Thyroid gland (tissue), 4 donors: ENCODE measurements at regions not wholly inside any gene's neighbourhood (a gene's known extent, or its start where the extent isn't known, plus 50 kb on each side); places are given as distances from the start of the nearest gene placed in this dataset.

Source experiments
- DNase-seq, 2 donors: peaks; one replicate each; pipeline ENCODE4 v3.0.0-alpha.2; 2019
- H3K27ac ChIP-seq, 3 donors: fragments of 200-600 bp; sonication (generic); 1 replicate in 2 of 3; 2 replicates in 1 of 3; pipeline ENCODE4 v1.5.1; 2016 to 2019; ENCODE audit warnings: mild to moderate bottlenecking in 1 of 3, moderate library complexity in 1 of 3
- H3K27me3 ChIP-seq: fragments of 200-600 bp; sonication (generic); one replicate; pipeline ENCODE4 v1.5.1; 2019
- H3K36me3 ChIP-seq, 2 donors: fragments of 200-600 bp; sonication (generic); one replicate each; pipeline ENCODE4 v1.5.1; 2016 to 2019
- H3K4me1 ChIP-seq, 2 donors: fragments of 200-600 bp; sonication (generic); one replicate each; pipeline ENCODE4 v1.5.1; 2017 to 2019
- H3K4me3 ChIP-seq, 3 donors: fragments of 200-600 bp; sonication (generic); replicated peaks in 1 of 3; 1 replicate in 2 of 3; 2 replicates in 1 of 3; pipeline ENCODE4 v1.5.1; 2016; ENCODE audit warnings: mild to moderate bottlenecking in 1 of 3
- H3K9me3 ChIP-seq: fragments of 200-600 bp; sonication (generic); one replicate; pipeline ENCODE4 v1.5.1; 2017
- CTCF ChIP-seq, 6 experiments: fragments of 200-600 bp in 3 of 6; fragments of 450-650 bp in 3 of 6; sonication (generic) in 3 of 6; IDR thresholded peaks; one replicate each; pipeline ENCODE4 v1.5.1; 2016 to 2019; ENCODE audit warnings: antibody characterized with exemption in 6 of 6, mild to moderate bottlenecking in 2 of 6, inconsistent platforms in 1 of 6, moderate library complexity in 1 of 6
- POLR2A ChIP-seq, 2 donors: fragments of 450-650 bp; IDR thresholded peaks; one replicate each; pipeline ENCODE4 v1.6.1; 2017; ENCODE audit warnings: antibody characterized with exemption in 2 of 2, mild to moderate bottlenecking in 2 of 2, moderate library complexity in 1 of 2
- WGBS, 2 donors: methylation state at CpG; one replicate each; pipeline ENCODE4 v1.1.5; 2017; 5-methylcytosine and 5-hydroxymethylcytosine counted together
- intact Hi-C: fragments of 100-400 bp; cut with DNase I; formaldehyde crosslinking; loops from one replicate; pipeline ENCODE4 v1.15.1; 2023

- no peak for TF ChIP-seq CTCF (IDR thresholded peaks at IDR 0.05)
- TF ChIP-seq POLR2A (IDR thresholded peaks at IDR 0.05) = no peak
Observed at GRCh38 chr1:10852998-10853520, 56.6 kb upstream of the CASZ1 start.

GRCh38 chr1:10853701-10854100 is 57.3 kb upstream of the CASZ1 start:
- Histone ChIP-seq H3K9me3 (no peaks in the 10 kb centered on the region), H3K4me1 (no peaks in the 10 kb centered on the region), H3K4me3 (no peak overlapping the region), H3K27ac (no peak overlapping the region), H3K36me3 (no peaks in the 10 kb centered on the region), H3K27me3 (no peaks in the 10 kb centered on the region)
- 87 to 94% methylated on average over 2 of the region's 2 CpGs for WGBS, 2 donors
- intact Hi-C loops = no loop called here
- DNase-seq = no peak
- TF ChIP-seq POLR2A (IDR thresholded peaks at IDR 0.05) (no peak), CTCF (IDR thresholded peaks at IDR 0.05) (no peak)

More at GRCh38 chr1:10852998-10853520, 56.6 kb upstream of the CASZ1 start:
- 82 to 90% methylated on average over 6 of the region's 6 CpGs for WGBS, 2 donors
- no peak overlapping the region for H3K27ac ChIP-seq
- H3K9me3 ChIP-seq = no peaks in the 10 kb centered on the region
- H3K4me3 ChIP-seq = no peak overlapping the region
- intact Hi-C loops = no loop called here
- no peaks in the 10 kb centered on the region for H3K27me3 ChIP-seq
- DNase-seq = no peak
- H3K4me1 ChIP-seq = no peaks in the 10 kb centered on the region
- H3K36me3 ChIP-seq = no peaks in the 10 kb centered on the region

- Histone ChIP-seq H3K9me3 (no peaks in the 10 kb centered on the region), H3K4me1 (no peaks in the 10 kb centered on the region), H3K36me3 (no peaks in the 10 kb centered on the region), H3K27me3 (no peaks in the 10 kb centered on the region), H3K27ac (no peak overlapping the region), H3K4me3 (no peak overlapping the region)
- WGBS, 2 donors = 91 to 96% methylated on average over 10 of the region's 10 CpGs
- no peak for DNase-seq
- intact Hi-C loops = no loop called here
- TF ChIP-seq POLR2A (IDR thresholded peaks at IDR 0.05) = no peak
- no peak for TF ChIP-seq CTCF (IDR thresholded peaks at IDR 0.05)
Observed at GRCh38 chr1:10854856-10855459, 58.5 kb upstream of the CASZ1 start.

- intact Hi-C loops = no loop called here
- Histone ChIP-seq H3K4me1 (peaks cover 0 to 5% of the 10 kb centered on the region in 2 donors), H3K27ac (no peak overlapping the region), H3K36me3 (no peaks in the 10 kb centered on the region), H3K4me3 (no peak overlapping the region), H3K9me3 (no peaks in the 10 kb centered on the region), H3K27me3 (no peaks in the 10 kb centered on the region)
- no peak for DNase-seq
- WGBS, 2 donors = 82 to 86% methylated on average over 13 to 15 of the region's 16 CpGs
- TF ChIP-seq POLR2A (IDR thresholded peaks at IDR 0.05) (no peak), CTCF (IDR thresholded peaks at IDR 0.05) (no peak)
Observed at GRCh38 chr1:10856176-10856683, 59.8 kb upstream of the CASZ1 start.

- Histone ChIP-seq H3K27ac (no peak overlapping the region), H3K4me3 (no peak overlapping the region), H3K27me3 (no peaks in the 10 kb centered on the region), H3K9me3 (no peaks in the 10 kb centered on the region), H3K36me3 (no peaks in the 10 kb centered on the region), H3K4me1 (peaks cover 0 to 5% of the 10 kb centered on the region in 2 donors)
- intact Hi-C loops = no loop called here
- 78 to 79% methylated on average over 24 to 27 of the region's 27 CpGs for WGBS, 2 donors
- no peak for DNase-seq
- TF ChIP-seq POLR2A (IDR thresholded peaks at IDR 0.05) = no peak
- TF ChIP-seq CTCF (IDR thresholded peaks at IDR 0.05) = no peak
Observed at GRCh38 chr1:10856863-10857598, 60.6 kb upstream of the CASZ1 start.
